KMS-11 (cell line): ENCODE measurements at regions not wholly inside any gene's neighbourhood (a gene's known extent, or its start where the extent isn't known, plus 50 kb on each side); places are given as distances from the start of the nearest gene placed in this dataset.
"Not testable (repeated sequence)": the region's sequence is repeated elsewhere in the genome, so short reads cannot be mapped to it uniquely, and the experiment has no call there.

Source experiments
- H2AFZ ChIP-seq: fragments of 200-600 bp; sonication (generic); 2 replicates; pipeline ENCODE4 v1.6.1; 2016; ENCODE audit warnings: antibody characterized with exemption, mixed run types, low read depth
- H3K27ac ChIP-seq: fragments of 200-600 bp; sonication (generic); 2 replicates; pipeline ENCODE4 v1.6.1; 2016; ENCODE audit warnings: mild to moderate bottlenecking, mixed run types
- H3K27me3 ChIP-seq: fragments of 200-600 bp; sonication (generic); 2 replicates; pipeline ENCODE4 v1.6.1; 2017; ENCODE audit warnings: mild to moderate bottlenecking, low read depth, mixed run types, moderate library complexity; ENCODE audit not compliant: insufficient read depth
- H3K36me3 ChIP-seq: fragments of 200-600 bp; sonication (generic); 2 replicates; pipeline ENCODE4 v1.6.1; 2017; ENCODE audit warnings: mild to moderate bottlenecking, mixed run types; ENCODE audit not compliant: insufficient read depth
- H3K4me1 ChIP-seq: fragments of 200-600 bp; sonication (generic); 2 replicates; pipeline ENCODE4 v1.6.1; 2016; ENCODE audit warnings: mild to moderate bottlenecking, low read depth, mixed run types; ENCODE audit not compliant: poor library complexity, severe bottlenecking
- H3K4me2 ChIP-seq: fragments of 200-600 bp; sonication (generic); 2 replicates; pipeline ENCODE4 v1.7.0; 2016; ENCODE audit warnings: mild to moderate bottlenecking, mixed run types
- H3K4me3 ChIP-seq: fragments of 200-600 bp; sonication (generic); IDR thresholded peaks from 2 replicates; pipeline ENCODE4 v1.6.1; 2017; ENCODE audit warnings: low read depth, low read length, mixed read lengths; ENCODE audit not compliant: insufficient read depth
- H3K79me2 ChIP-seq: fragments of 200-600 bp; sonication (generic); 2 replicates; pipeline ENCODE4 v1.6.1; 2016; ENCODE audit warnings: low read depth, mixed run types; ENCODE audit not compliant: insufficient read depth
- H3K9ac ChIP-seq: fragments of 200-600 bp; sonication (generic); 2 replicates; pipeline ENCODE4 v1.6.1; 2016; ENCODE audit warnings: mild to moderate bottlenecking, mixed run types
- H4K20me1 ChIP-seq: fragments of 200-600 bp; sonication (generic); 2 replicates; pipeline ENCODE4 v1.6.1; 2016; ENCODE audit warnings: mild to moderate bottlenecking, mixed run types; ENCODE audit not compliant: insufficient read depth
- TF ChIP-seq, protein P1 (sequence below): fragments of 200-600 bp; sonication (generic); conservative IDR thresholded peaks from 2 replicates; pipeline ENCODE4 v1.6.1; 2017; ENCODE audit warnings: low read depth, mild to moderate bottlenecking, antibody characterized with exemption, low read length, moderate library complexity, mixed read lengths

DNA sequence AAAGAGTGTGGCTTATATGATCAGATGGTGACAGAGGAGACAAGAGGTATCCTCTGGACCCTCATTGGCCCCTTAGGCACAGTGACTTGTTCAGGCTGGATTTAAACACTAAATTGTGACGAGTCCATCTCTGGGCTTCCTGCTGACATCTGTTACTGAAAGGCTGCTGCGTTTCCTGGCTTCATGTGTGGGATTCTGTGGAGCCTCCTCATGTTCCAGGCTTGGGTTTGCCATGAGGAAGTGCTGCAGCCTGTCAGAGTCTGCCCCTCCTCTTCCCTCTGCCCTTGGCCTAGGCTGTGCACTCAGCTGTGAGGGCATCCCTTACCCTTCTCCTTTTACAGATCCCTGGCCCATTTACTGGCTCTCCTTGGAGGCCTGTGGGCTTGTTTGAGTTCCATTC, 159.1 kb upstream of the TTC29 start:
- TF ChIP-seq, protein P1, sequence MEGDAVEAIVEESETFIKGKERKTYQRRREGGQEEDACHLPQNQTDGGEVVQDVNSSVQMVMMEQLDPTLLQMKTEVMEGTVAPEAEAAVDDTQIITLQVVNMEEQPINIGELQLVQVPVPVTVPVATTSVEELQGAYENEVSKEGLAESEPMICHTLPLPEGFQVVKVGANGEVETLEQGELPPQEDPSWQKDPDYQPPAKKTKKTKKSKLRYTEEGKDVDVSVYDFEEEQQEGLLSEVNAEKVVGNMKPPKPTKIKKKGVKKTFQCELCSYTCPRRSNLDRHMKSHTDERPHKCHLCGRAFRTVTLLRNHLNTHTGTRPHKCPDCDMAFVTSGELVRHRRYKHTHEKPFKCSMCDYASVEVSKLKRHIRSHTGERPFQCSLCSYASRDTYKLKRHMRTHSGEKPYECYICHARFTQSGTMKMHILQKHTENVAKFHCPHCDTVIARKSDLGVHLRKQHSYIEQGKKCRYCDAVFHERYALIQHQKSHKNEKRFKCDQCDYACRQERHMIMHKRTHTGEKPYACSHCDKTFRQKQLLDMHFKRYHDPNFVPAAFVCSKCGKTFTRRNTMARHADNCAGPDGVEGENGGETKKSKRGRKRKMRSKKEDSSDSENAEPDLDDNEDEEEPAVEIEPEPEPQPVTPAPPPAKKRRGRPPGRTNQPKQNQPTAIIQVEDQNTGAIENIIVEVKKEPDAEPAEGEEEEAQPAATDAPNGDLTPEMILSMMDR, result no peak
- H3K27ac ChIP-seq, result no peak overlapping the region
- H4K20me1 ChIP-seq, result no peaks in the 10 kb centered on the region
- no peak overlapping the region for H3K9ac ChIP-seq
- no peaks in the 10 kb centered on the region for H3K27me3 ChIP-seq
- H3K4me2 ChIP-seq, result no peak overlapping the region
- H3K36me3 ChIP-seq, result no peaks in the 10 kb centered on the region
- no peak overlapping the region for H3K4me3 ChIP-seq
- H2AFZ ChIP-seq, result no peak overlapping the region
- no peaks in the 10 kb centered on the region for H3K4me1 ChIP-seq
- no peaks in the 10 kb centered on the region for H3K79me2 ChIP-seq

DNA sequence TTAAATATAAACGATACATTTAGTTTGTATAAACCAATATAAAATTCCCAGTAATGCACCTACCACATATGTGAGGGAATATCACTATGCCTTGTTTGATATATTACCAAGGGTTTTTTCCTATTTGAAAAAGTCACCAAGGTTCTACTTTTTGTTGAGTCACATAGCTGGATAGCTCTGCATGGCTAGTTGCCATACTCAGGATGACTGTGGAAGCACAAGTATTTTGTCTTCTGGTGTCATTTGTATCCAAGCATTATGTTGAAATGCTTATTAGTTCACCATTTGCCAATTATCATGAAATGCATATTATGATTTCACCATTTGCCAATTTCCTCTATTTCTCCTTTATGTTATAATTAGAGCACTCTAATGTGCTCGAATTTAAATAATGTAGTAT, 162.7 kb upstream of the TTC29 start:
- no peaks in the 10 kb centered on the region for H3K4me1 ChIP-seq
- no peaks in the 10 kb centered on the region for H3K79me2 ChIP-seq
- TF ChIP-seq, protein P1, result no peak
- no peaks in the 10 kb centered on the region for H3K36me3 ChIP-seq
- no peak overlapping the region for H3K4me2 ChIP-seq
- no peak overlapping the region for H3K9ac ChIP-seq
- no peaks in the 10 kb centered on the region for H3K27me3 ChIP-seq
- H3K4me3 ChIP-seq, result no peak overlapping the region
- H3K27ac ChIP-seq, result no peak overlapping the region
- no peak overlapping the region for H2AFZ ChIP-seq
- no peaks in the 10 kb centered on the region for H4K20me1 ChIP-seq

DNA sequence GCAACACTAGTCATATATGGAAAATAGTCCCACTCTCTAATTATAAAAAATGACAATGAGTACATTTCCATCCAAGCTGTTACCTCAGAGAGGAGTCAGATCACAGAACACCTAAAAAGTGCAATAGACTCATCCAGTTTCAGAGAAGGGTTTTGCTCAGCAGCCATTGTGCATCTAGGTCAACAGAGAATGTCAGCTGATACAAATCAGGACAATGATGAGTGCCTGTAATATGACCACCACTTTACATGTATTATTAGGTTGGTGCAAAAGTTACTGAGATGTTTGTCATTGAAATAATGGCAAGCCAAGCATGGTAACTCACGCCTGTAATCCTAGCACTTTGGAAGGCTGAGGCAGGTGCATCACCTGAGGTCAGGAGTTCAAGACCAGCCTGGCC, 164.1 kb upstream of the TTC29 start:
- H4K20me1 ChIP-seq, result no peaks in the 10 kb centered on the region
- TF ChIP-seq, protein P1, result no peak

DNA sequence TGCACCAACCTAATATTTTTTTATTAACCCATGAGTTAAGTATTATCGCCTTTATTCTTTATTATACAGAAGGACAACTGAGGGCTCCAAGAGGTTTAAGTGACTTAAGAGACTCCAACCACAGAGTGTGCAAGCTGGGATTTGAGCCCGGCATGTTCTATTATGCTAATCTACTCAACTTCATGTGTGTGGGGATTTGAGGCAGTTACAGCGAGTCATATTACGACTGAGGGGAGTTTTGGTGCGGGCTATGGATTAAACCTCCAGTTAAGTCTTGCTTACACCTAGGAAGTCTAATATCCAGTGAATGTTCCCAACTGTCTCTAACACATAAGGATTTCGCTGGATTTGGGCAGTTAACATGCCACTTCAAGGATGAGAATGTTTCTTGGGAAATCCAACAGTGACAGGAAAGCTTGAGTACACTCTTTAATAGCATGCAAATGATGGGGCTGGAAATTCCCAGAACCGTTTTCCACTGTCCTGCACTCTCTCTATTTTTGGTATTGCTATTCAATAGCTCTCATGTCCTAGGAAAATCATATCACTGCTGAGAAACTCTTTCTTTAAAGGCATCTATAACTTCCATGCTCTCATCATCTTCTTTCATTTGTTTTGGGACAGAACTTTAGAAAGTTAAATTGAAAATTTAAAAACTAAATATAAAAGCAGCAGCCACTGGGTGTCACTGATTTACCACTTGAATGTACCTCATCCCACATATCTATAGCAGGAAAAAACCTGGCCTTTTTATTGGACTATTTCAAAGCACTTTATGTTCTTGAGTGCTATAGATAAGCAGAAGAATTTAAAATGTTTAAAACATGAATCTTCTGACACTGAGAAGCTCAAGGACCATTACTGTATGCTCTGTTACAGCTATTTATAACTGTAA, 165.1 kb upstream of the TTC29 start:
- H3K27ac ChIP-seq, result no peak overlapping the region
- no peak overlapping the region for H2AFZ ChIP-seq
- H3K4me2 ChIP-seq, result no peak overlapping the region
- no peaks in the 10 kb centered on the region for H3K36me3 ChIP-seq
- no peak overlapping the region for H3K4me3 ChIP-seq
- TF ChIP-seq, protein P1, result no peak
- H3K79me2 ChIP-seq, result no peaks in the 10 kb centered on the region
- no peaks in the 10 kb centered on the region for H3K4me1 ChIP-seq
- H3K9ac ChIP-seq, result no peak overlapping the region
- H4K20me1 ChIP-seq, result no peaks in the 10 kb centered on the region
- H3K27me3 ChIP-seq, result no peaks in the 10 kb centered on the region

More for the DNA sequence above, 164.1 kb upstream of the TTC29 start:
- no peaks in the 10 kb centered on the region for H3K4me1 ChIP-seq
- H3K9ac ChIP-seq, result no peak overlapping the region
- H2AFZ ChIP-seq, result no peak overlapping the region
- no peaks in the 10 kb centered on the region for H3K36me3 ChIP-seq
- no peak overlapping the region for H3K4me3 ChIP-seq
- H3K27ac ChIP-seq, result no peak overlapping the region
- H3K27me3 ChIP-seq, result no peaks in the 10 kb centered on the region
- H3K4me2 ChIP-seq, result no peak overlapping the region
- H3K79me2 ChIP-seq, result no peaks in the 10 kb centered on the region

DNA sequence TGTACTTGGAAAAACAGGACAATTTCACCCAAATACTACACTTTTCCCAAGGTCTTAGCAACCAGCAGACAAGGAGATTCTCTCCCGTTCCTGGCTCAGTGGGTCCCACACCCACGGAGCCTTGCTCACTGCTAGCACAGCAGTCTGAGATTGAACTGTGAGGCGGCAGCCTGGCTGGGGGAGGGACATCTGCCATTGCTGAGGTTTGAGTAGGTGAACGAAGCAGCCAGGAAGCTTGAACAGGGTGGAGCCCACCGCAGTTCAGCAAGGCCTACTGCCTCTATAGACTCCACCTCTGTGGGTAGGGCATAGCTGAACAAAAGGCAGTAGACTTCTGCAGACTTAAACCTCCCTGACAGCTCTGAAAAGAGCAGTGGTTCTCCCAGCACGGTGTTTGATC, 166.5 kb upstream of the TTC29 start:
- not testable (repeated sequence) for H3K27me3 ChIP-seq, H3K36me3 ChIP-seq, H3K4me3 ChIP-seq, H3K27ac ChIP-seq, H3K79me2 ChIP-seq, H3K4me2 ChIP-seq, H3K9ac ChIP-seq, H3K4me1 ChIP-seq, H2AFZ ChIP-seq, H4K20me1 ChIP-seq
